D721Med (cell line): ENCODE measurements at regions not wholly inside any gene's neighbourhood (a gene's known extent, or its start where the extent isn't known, plus 50 kb on each side); places are given as distances from the start of the nearest gene placed in this dataset.

Experiments
- DNase-seq: peaks from one replicate; pipeline ENCODE4 v3.0.0; 2011; ENCODE audit warnings: low spot score; ENCODE audit not compliant: insufficient read length
- FAIRE-seq: peaks from 2 replicates; lab custom pipeline; 2011; peaks lifted over from hg19 to GRCh38; lab: Jason Lieb, UNC
- CTCF ChIP-seq: IDR thresholded peaks from 2 replicates; pipeline ENCODE4 v1.5.1; 2012; ENCODE audit warnings: mild to moderate bottlenecking, control low read depth; ENCODE audit not compliant: insufficient read depth; ENCODE audit errors: missing control alignments

DNA sequence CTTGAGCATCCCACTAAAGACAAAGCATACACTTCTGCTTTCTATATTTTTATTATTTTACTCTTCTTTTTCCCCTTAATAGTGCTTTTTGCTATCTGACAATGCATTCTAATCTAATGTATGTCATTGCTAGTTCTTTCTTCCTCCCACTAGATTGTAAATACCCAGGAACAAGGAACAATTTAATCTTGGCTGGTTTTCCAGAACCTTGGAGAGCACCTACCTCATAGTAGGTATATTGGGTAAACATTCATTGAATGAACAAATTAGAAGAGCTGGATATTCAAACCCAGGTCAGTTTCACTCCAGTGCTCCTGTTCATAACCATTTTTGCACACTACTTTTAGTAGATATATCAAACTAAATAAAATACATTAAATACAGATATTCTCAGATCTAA, 1617.6 kb upstream of the SLC10A2 start:
- DNase-seq = no peak
- no peak for FAIRE-seq
- TF ChIP-seq CTCF = no peak

- no peak for DNase-seq
- TF ChIP-seq CTCF = no peak
- no peak for FAIRE-seq
These were observed 1611.9 kb upstream of the SLC10A2 start for GRCh38 chr13:104678161-104678560.

GRCh38 chr13:104671901-104672300, 1605.7 kb upstream of the SLC10A2 start:
- DNase-seq = no peak
- TF ChIP-seq CTCF = no peak
- FAIRE-seq = no peak

GRCh38 chr13:104657196-104657595, 1591.0 kb upstream of the SLC10A2 start:
- FAIRE-seq (no peak), DNase-seq (no peak)
- no peak for TF ChIP-seq CTCF

DNA sequence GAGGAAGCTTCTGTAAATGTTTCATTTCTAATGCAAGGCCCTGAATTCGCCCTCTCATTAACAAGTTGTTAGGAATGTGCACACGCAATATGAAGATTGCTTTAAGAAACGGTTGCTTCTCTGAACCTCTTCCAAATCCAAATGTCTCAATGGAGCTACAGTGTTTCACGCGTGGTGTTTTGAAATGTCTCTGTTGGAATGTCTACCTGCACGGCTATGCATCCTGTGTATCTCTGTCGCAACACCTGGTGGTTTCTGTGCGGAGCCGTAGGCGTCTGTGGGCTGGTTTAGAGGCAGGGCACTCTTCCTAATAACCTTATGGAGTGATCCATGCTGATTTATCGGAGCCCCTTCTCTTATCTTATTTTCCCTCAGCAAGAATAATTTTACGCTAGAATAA, 1584.2 kb upstream of the SLC10A2 start:
- no peak for FAIRE-seq
- DNase-seq = no peak
- no peak for TF ChIP-seq CTCF

DNA sequence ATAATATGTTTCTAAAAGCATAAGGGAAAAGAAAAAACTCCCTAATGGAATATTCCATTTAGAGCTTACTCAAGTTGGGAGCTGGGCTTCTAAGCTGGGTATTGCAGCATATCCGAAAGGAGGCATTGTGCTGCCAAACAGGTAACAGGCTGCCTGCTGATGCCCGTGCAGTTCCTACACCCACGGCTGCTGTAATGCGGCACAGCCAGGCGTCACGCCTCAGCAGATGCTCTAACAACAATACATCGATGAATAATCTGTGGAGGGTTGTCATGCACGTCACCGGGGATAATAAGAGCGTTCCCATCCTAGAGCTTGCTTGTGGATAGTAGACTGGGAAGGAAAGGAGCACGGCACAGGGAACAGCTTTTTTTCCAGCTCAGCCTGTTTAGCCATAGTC, 1582.1 kb upstream of the SLC10A2 start:
- no peak for FAIRE-seq
- no peak for TF ChIP-seq CTCF
- DNase-seq = no peak

GRCh38 chr13:104645786-104646185, 1579.6 kb upstream of the SLC10A2 start:
- TF ChIP-seq CTCF = no peak
- no peak for DNase-seq

More at GRCh38 chr13:104645786-104646185, 1579.6 kb upstream of the SLC10A2 start:
- FAIRE-seq = no peak
